SK-N-SH treated with all-trans-retinoic acid at 6 μM for 48 hours (cell line): ENCODE measurements at regions not wholly inside any gene's neighbourhood (a gene's known extent, or its start where the extent isn't known, plus 50 kb on each side); places are given as distances from the start of the nearest gene placed in this dataset.

ENCODE experiments used
- CSDC2 ChIP-seq: fragments of 250-450 bp; sonication (Bioruptor Pico); IDR thresholded peaks from 2 replicates; pipeline ENCODE4 v1.5.0; 2020; ENCODE audit warnings: mild to moderate bottlenecking, moderate library complexity
- GLIS3 ChIP-seq: fragments of 250-450 bp; sonication (Bioruptor Pico); IDR thresholded peaks from 2 replicates; pipeline ENCODE4 v1.5.0; 2020; ENCODE audit warnings: mild to moderate bottlenecking, moderate library complexity
- OSR1 ChIP-seq: fragments of 250-450 bp; sonication (Bioruptor Pico); IDR thresholded peaks from 2 replicates; pipeline ENCODE4 v1.8.0; 2022; ENCODE audit warnings: moderate library complexity, mild to moderate bottlenecking, inconsistent platforms
- PPARA ChIP-seq: fragments of 250-450 bp; sonication (Bioruptor Pico); IDR thresholded peaks from 2 replicates; pipeline ENCODE4 v1.5.0; 2020; ENCODE audit warnings: mild to moderate bottlenecking, borderline replicate concordance
- RARB ChIP-seq: fragments of 250-450 bp; sonication (Bioruptor Pico); IDR thresholded peaks from 2 replicates; pipeline ENCODE4 v1.8.0; 2021; ENCODE audit warnings: mild to moderate bottlenecking, moderate library complexity
- TOX ChIP-seq: fragments of 250-450 bp; sonication (Bioruptor Pico); IDR thresholded peaks from 2 replicates; pipeline ENCODE4 v1.8.0; 2021; ENCODE audit warnings: mild to moderate bottlenecking, moderate library complexity, borderline replicate concordance
- TSHZ2 ChIP-seq: fragments of 250-450 bp; sonication (Bioruptor Pico); IDR thresholded peaks from 2 replicates; pipeline ENCODE4 v1.5.0; 2020; ENCODE audit warnings: mild to moderate bottlenecking, moderate library complexity
- ZFP3 ChIP-seq: fragments of 250-450 bp; sonication (Bioruptor Pico); IDR thresholded peaks from 2 replicates; pipeline ENCODE4 v1.5.0; 2020; ENCODE audit warnings: mild to moderate bottlenecking, moderate library complexity
- ZFP30 ChIP-seq: fragments of 450-650 bp; formaldehyde crosslinking; IDR thresholded peaks from 2 replicates; pipeline ENCODE4 v1.5.0; 2022; ENCODE audit warnings: mild to moderate bottlenecking, moderate library complexity
- ZNF70 ChIP-seq: fragments of 450-650 bp; formaldehyde crosslinking; IDR thresholded peaks from 2 replicates; pipeline ENCODE4 v1.5.0; 2020; ENCODE audit warnings: mild to moderate bottlenecking, moderate library complexity

DNA sequence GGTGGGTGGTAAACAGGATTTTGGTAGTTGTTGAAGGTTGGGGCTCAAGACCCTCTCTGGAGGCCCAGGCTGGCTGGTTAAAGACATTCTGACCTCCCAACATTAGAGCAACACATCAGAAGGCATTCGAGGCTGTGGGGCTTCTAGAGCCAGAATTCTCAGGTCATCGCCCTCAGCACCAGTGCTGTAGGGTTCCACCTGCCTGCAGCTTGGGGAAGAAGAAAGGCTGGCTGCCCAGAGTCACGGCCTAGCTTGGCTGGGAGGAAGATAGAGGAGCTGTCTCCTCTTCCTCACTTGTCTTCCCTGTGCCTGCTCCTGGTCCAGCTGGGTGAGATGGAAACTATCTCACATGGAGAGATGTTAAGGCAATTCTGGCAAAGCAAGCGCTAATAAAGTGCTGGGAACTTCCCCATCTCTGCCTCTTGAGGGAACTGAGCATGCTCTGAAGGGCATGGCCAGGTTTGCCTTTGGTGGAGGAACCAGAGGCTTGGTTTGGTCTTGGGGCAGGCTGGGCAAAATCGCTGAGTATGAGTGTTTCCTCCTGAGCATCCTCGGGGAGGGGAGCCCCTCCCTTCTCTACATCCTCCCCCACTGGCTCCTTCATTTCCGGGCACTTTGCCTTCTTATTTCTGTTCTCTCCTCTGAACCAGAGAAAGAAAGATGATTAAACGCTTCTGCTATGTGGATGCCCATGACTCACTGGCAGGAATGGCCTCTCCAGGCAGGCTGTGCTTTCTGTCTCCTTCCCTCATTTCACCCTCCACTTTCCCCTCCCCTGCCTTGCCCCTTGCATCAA is 509.0 kb upstream of the PODXL start:
- TF ChIP-seq RARB (CRISPR knock-in tag), result no peak
- TF ChIP-seq PPARA (CRISPR knock-in tag), result no peak
- no peak for TF ChIP-seq ZNF70 (CRISPR knock-in tag)
- peak; percentile 10; the same call in 1 of the 2 replicates for TF ChIP-seq ZFP30
- TF ChIP-seq ZFP3 (CRISPR knock-in tag), result no peak
- no peak for TF ChIP-seq TOX (CRISPR knock-in tag)
- no peak for TF ChIP-seq OSR1 (CRISPR knock-in tag)
- TF ChIP-seq GLIS3 (CRISPR knock-in tag), result no peak
- TF ChIP-seq TSHZ2 (CRISPR knock-in tag), result no peak
- 0 out of 2 replicates have a peak, but pooled peaks have one; percentile 55 for TF ChIP-seq CSDC2 (CRISPR knock-in tag)
